SK-N-SH (cell line): ENCODE measurements at regions not wholly inside any gene's neighbourhood (a gene's known extent, or its start where the extent isn't known, plus 50 kb on each side); places are given as distances from the start of the nearest gene placed in this dataset.
"Not testable (repeated sequence)": the region's sequence is repeated elsewhere in the genome, so short reads cannot be mapped to it uniquely, and the experiment has no call there.

ENCODE experiments used
- CTCF ChIA-PET: fragments of 300-600, 350-600 bp; formaldehyde crosslinking; extraction: SDS; loops from one replicate; lab custom pipeline; 2021; lab: Yijun Ruan, JAX
- POLR2A ChIA-PET: fragments of 350-600 bp; sonication (Branson Sonifier 250); formaldehyde crosslinking; extraction: SDS; loops from one replicate; lab custom pipeline; 2020; ENCODE audit warnings: antibody characterized with exemption, inconsistent platforms; lab: Yijun Ruan, JAX
- DNase-seq: peaks from one replicate; pipeline ENCODE4 v3.0.0; 2012
- H2AFZ ChIP-seq: fragments of 200-600 bp; sonication (generic); 2 replicates; pipeline ENCODE4 v1.8.1; 2016; ENCODE audit warnings: antibody characterized with exemption, mild to moderate bottlenecking, low read depth
- H3F3A ChIP-seq: fragments of 200-600 bp; sonication (generic); replicated peaks from 2 replicates; pipeline ENCODE3; 2016; ENCODE audit warnings: antibody characterized with exemption, mild to moderate bottlenecking; ENCODE audit not compliant: insufficient read depth
- H3K27ac ChIP-seq, 2 experiments: fragments of 200-500 bp in 1 of 2; fragments of 200-600 bp in 1 of 2; sonication (Bioruptor generic) in 1 of 2; sonication (generic), shearing (Covaris generic) in 1 of 2; 2 replicates each; pipeline versions ENCODE4 v1.5.1 to v1.6.1; 2014 to 2016; ENCODE audit warnings: low read depth in 2 of 2, inconsistent platforms in 1 of 2, low read length in 1 of 2, mild to moderate bottlenecking in 1 of 2, mixed read lengths in 1 of 2
- H3K27me3 ChIP-seq: fragments of 200-600 bp; sonication (generic), shearing (Covaris generic); 2 replicates; pipeline ENCODE4 v1.6.1; 2016; ENCODE audit warnings: mixed run types; ENCODE audit not compliant: insufficient read depth
- H3K36me3 ChIP-seq, 2 experiments: fragments of 200-500 bp in 1 of 2; fragments of 200-600 bp in 1 of 2; sonication (Bioruptor generic) in 1 of 2; sonication (generic) in 1 of 2; replicated peaks in 1 of 2; 2 replicates each; pipeline versions ENCODE3 to v1.5.1; 2014 to 2016; ENCODE audit warnings: low read length in 1 of 2, mild to moderate bottlenecking in 1 of 2; ENCODE audit not compliant: insufficient read depth in 2 of 2, control insufficient read depth in 1 of 2
- H3K4me1 ChIP-seq, 2 experiments: fragments of 200-500 bp in 1 of 2; fragments of 200-600 bp in 1 of 2; sonication (Bioruptor generic) in 1 of 2; sonication (generic), shearing (Covaris generic) in 1 of 2; 2 replicates each; pipeline versions ENCODE4 v1.5.1 to v1.6.1; 2014 to 2016; ENCODE audit warnings: low read depth in 1 of 2, low read length in 1 of 2, mixed run types in 1 of 2; ENCODE audit not compliant: insufficient read depth in 2 of 2, control insufficient read depth in 1 of 2
- H3K4me2 ChIP-seq: fragments of 200-600 bp; sonication (generic), shearing (Covaris generic); 2 replicates; pipeline ENCODE4 v1.6.1; 2017; ENCODE audit warnings: mixed run types
- H3K4me3 ChIP-seq, 2 experiments: fragments of 200-500 bp in 1 of 2; fragments of 200-600 bp in 1 of 2; sonication (Bioruptor generic) in 1 of 2; sonication (generic), shearing (Covaris generic) in 1 of 2; 2 replicates each; pipeline versions ENCODE4 v1.5.1 to v1.8.1; 2014 to 2016; ENCODE audit warnings: low read depth in 2 of 2, inconsistent platforms in 1 of 2, low read length in 1 of 2, mild to moderate bottlenecking in 1 of 2, mixed read lengths in 1 of 2, moderate library complexity in 1 of 2
- H3K79me2 ChIP-seq: fragments of 200-600 bp; sonication (generic); 2 replicates; pipeline ENCODE4 v1.8.1; 2017; ENCODE audit warnings: mild to moderate bottlenecking; ENCODE audit not compliant: insufficient read depth
- H3K9ac ChIP-seq: fragments of 200-600 bp; sonication (generic); 2 replicates; pipeline ENCODE4 v1.6.1; 2017; ENCODE audit warnings: mixed run types
- H3K9me2 ChIP-seq: fragments of 200-600 bp; sonication (generic); 2 replicates; pipeline ENCODE4 v1.6.1; 2017; ENCODE audit warnings: mixed run types
- H3K9me3 ChIP-seq: fragments of 200-600 bp; sonication (generic); 2 replicates; pipeline ENCODE4 v1.6.1; 2017; ENCODE audit warnings: mixed run types, mild to moderate bottlenecking, moderate library complexity
- H4K20me1 ChIP-seq: fragments of 200-600 bp; sonication (generic); 2 replicates; pipeline ENCODE4 v1.6.1; 2017; ENCODE audit warnings: mild to moderate bottlenecking, mixed run types; ENCODE audit not compliant: insufficient read depth
- CTCF ChIP-seq: fragments of 200-600 bp; sonication (generic); IDR thresholded peaks from 2 replicates; pipeline ENCODE4 v1.6.1; 2017; ENCODE audit warnings: antibody characterized with exemption, mild to moderate bottlenecking, moderate library complexity
- FOXM1 ChIP-seq: IDR thresholded peaks from 2 replicates; pipeline ENCODE4 v1.4.0; 2012; ENCODE audit warnings: low read depth, mild to moderate bottlenecking
- JUND ChIP-seq: IDR thresholded peaks from 2 replicates; pipeline ENCODE4 v1.4.0; 2012
- MXI1 ChIP-seq: IDR thresholded peaks from 2 replicates; pipeline ENCODE4 v1.6.1; 2012; ENCODE audit warnings: mild to moderate bottlenecking, low read depth, low read length, improper control_type of control experiment
- RCOR1 ChIP-seq: fragments of 150-350 bp; IDR thresholded peaks from 2 replicates; pipeline ENCODE4 v1.6.1; 2017; ENCODE audit warnings: antibody characterized with exemption, low read length
- REST ChIP-seq: IDR thresholded peaks from 2 replicates; pipeline ENCODE4 v1.6.1; 2012; ENCODE audit warnings: mild to moderate bottlenecking, low read depth, low read length, moderate library complexity
- SIN3A ChIP-seq: IDR thresholded peaks from 2 replicates; pipeline ENCODE4 v1.6.1; 2012; ENCODE audit warnings: low read depth, mild to moderate bottlenecking, low read length, moderate library complexity, borderline replicate concordance
- USF2 ChIP-seq: fragments of 150-350 bp; IDR thresholded peaks from 2 replicates; pipeline ENCODE4 v1.6.1; 2017; ENCODE audit warnings: antibody characterized with exemption, low read length, low read depth, borderline replicate concordance
- WGBS: methylation state at CpG from one replicate; pipeline ENCODE4 v1.1.6; 2017; ENCODE audit warnings: low lambda C conversion rate; 5-methylcytosine and 5-hydroxymethylcytosine counted together

- H3K4me1 ChIP-seq, POLR2A ChIA-PET, H3K27me3 ChIP-seq, H3K9ac ChIP-seq, H3K36me3 ChIP-seq, H3K4me3 ChIP-seq, H2AFZ ChIP-seq, CTCF ChIA-PET, H3K79me2 ChIP-seq, H4K20me1 ChIP-seq, H3K9me2 ChIP-seq, H3K27ac ChIP-seq, H3K9me3 ChIP-seq, H3F3A ChIP-seq, DNase-seq, H3K4me2 ChIP-seq: not testable (repeated sequence)
- WGBS, result 0% methylated on average over 3 of the region's 16 CpGs
Observed at GRCh38 chr14:105607025-105607424, 80.6 kb downstream of the TMEM121 start.

GRCh38 chr14:105614987-105615386, 88.6 kb downstream of the TMEM121 start:
- H3K79me2 ChIP-seq, H3K4me1 ChIP-seq, H3K36me3 ChIP-seq, H3K4me2 ChIP-seq, H3K27me3 ChIP-seq, DNase-seq, H3K27ac ChIP-seq, POLR2A ChIA-PET, H3K9ac ChIP-seq, H4K20me1 ChIP-seq, H3K9me2 ChIP-seq, H2AFZ ChIP-seq, H3K9me3 ChIP-seq, CTCF ChIA-PET, H3F3A ChIP-seq, H3K4me3 ChIP-seq: not testable (repeated sequence)
- WGBS, result 0% methylated on average over 1 of the region's 4 CpGs

- WGBS, result 0% methylated on average over 11 of the region's 24 CpGs
- H3K4me2 ChIP-seq, CTCF ChIA-PET: not testable (repeated sequence)
Observed at GRCh38 chr14:105615986-105616801, 89.8 kb downstream of the TMEM121 start.

GRCh38 chr14:105616802-105617192, 90.4 kb downstream of the TMEM121 start:
- Histone ChIP-seq H4K20me1 (no peaks in the 10 kb centered on the region), H3K27ac (no peak overlapping the region), H3K4me2 (no peak overlapping the region), H3F3A (no peaks in the 10 kb centered on the region), H2AFZ (no peak overlapping the region), H3K9ac (no peak overlapping the region), H3K79me2 (no peaks in the 10 kb centered on the region), H3K9me3 (no peaks in the 10 kb centered on the region), H3K9me2 (no peaks in the 10 kb centered on the region), H3K4me1 (no peaks in the 10 kb centered on the region; a peak in 1 of 4 replicates), H3K36me3 (no peaks in the 10 kb centered on the region), H3K4me3 (no peak overlapping the region), H3K27me3 (no peaks in the 10 kb centered on the region)
- no peak for TF ChIP-seq REST
- no peak for TF ChIP-seq SIN3A
- no peak for TF ChIP-seq JUND
- no peak for TF ChIP-seq RCOR1
- TF ChIP-seq MXI1, result no peak
- TF ChIP-seq FOXM1, result no peak
- TF ChIP-seq USF2, result no peak
- TF ChIP-seq CTCF, result no peak
- ChIA-PET CTCF (no interaction called here), POLR2A (no interaction called here)
- no peak for DNase-seq
- 2% methylated on average over 6 of the region's 8 CpGs for WGBS

More at GRCh38 chr14:105615986-105616801, 89.8 kb downstream of the TMEM121 start:
- H3K9ac ChIP-seq, POLR2A ChIA-PET, H3K27me3 ChIP-seq, H3K4me3 ChIP-seq, H3K4me1 ChIP-seq, H3K27ac ChIP-seq, DNase-seq, H3K9me3 ChIP-seq, H3K36me3 ChIP-seq, H2AFZ ChIP-seq, H4K20me1 ChIP-seq, H3K9me2 ChIP-seq, H3F3A ChIP-seq, H3K79me2 ChIP-seq: not testable (repeated sequence)
